Tibial nerve (tissue), 4 donors: ENCODE measurements at regions not wholly inside any gene's neighbourhood (a gene's known extent, or its start where the extent isn't known, plus 50 kb on each side); places are given as distances from the start of the nearest gene placed in this dataset.

Experiments used
- DNase-seq, 2 donors: peaks; one replicate each; pipeline ENCODE4 v3.0.0-alpha.2; 2019; ENCODE audit warnings: low spot score in 2 of 2
- H3K27ac ChIP-seq, 4 donors: fragments of 200-600 bp; sonication (generic) in 3 of 4; one replicate each; pipeline ENCODE4 v1.5.1; 2017 to 2019; ENCODE audit warnings: mild to moderate bottlenecking in 1 of 4
- H3K27me3 ChIP-seq, 2 donors: fragments of 200-600 bp; sonication (generic) in 1 of 2; one replicate each; pipeline versions ENCODE4 v1.5.1 to v1.6.0; 2017 to 2019
- H3K36me3 ChIP-seq, 3 donors: fragments of 200-600 bp; sonication (generic); one replicate each; pipeline ENCODE4 v1.5.1; 2018 to 2019
- H3K4me1 ChIP-seq, 4 donors: fragments of 200-600 bp; sonication (generic) in 3 of 4; one replicate each; pipeline ENCODE4 v1.5.1; 2017 to 2019
- H3K4me3 ChIP-seq, 4 donors: fragments of 200-600 bp; sonication (generic) in 3 of 4; one replicate each; pipeline ENCODE4 v1.5.1; 2017 to 2019; ENCODE audit warnings: mild to moderate bottlenecking in 1 of 4, moderate library complexity in 1 of 4
- H3K9me3 ChIP-seq, 4 donors: fragments of 200-600 bp; sonication (generic) in 3 of 4; one replicate each; pipeline ENCODE4 v1.5.1; 2017 to 2019
- EP300 ChIP-seq, 2 donors: sonication (generic); formaldehyde crosslinking; IDR thresholded peaks; one replicate each; pipeline ENCODE4 v1.6.1; 2017; ENCODE audit warnings: antibody characterized with exemption in 2 of 2, mild to moderate bottlenecking in 1 of 2
- POLR2A ChIP-seq, 2 donors: fragments of 450-650 bp; IDR thresholded peaks; one replicate each; pipeline ENCODE4 v1.6.1; 2017; ENCODE audit warnings: antibody characterized with exemption in 2 of 2, mild to moderate bottlenecking in 2 of 2, moderate library complexity in 2 of 2
- WGBS, 2 donors: methylation state at CpG; one replicate each; pipeline ENCODE4 v1.1.5; 2018; 5-methylcytosine and 5-hydroxymethylcytosine counted together
- TF ChIP-seq, protein P1 (sequence below), 5 experiments: fragments of 200-600 bp in 3 of 5; fragments of 450-650 bp in 2 of 5; sonication (generic) in 3 of 5; IDR thresholded peaks; one replicate each; pipeline ENCODE4 v1.5.1; 2016 to 2019; ENCODE audit warnings: antibody characterized with exemption in 5 of 5, mild to moderate bottlenecking in 3 of 5, moderate library complexity in 2 of 5

DNA sequence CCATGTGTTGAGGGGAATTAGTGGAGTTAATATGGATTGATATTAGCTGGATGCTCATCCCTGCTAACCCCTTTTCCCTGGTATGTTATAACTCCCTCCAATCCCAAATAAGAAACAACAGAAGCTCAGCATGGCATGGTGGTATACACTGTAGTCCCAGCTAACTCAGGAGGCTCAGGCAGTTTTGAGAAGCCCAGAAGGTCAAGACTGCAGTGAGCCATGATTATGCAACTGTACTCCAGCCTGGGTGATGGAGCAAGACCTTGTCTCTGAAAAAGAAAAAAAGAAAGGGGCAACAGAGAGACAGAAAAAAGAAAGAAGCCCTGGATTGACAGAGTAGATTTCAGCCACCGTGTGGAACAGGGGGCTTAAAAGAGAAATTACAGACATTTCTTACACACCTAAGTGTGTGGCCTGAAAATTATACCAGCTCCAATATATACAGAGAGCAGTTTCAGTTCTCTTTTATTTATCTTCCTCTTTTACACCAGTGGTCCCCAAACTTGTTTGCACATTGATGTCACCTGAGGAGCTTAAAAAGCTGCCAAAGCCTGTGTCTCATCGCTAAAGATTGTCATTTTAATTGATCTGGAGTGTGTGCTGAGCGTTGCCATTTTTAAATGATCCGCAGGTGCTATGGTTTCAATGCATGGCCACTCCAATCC is 203.6 kb downstream of the UBE2E3 start:
- no peaks in the 10 kb centered on the region for H3K36me3 ChIP-seq
- no peak overlapping the region for H3K27ac ChIP-seq
- TF ChIP-seq, protein P1, sequence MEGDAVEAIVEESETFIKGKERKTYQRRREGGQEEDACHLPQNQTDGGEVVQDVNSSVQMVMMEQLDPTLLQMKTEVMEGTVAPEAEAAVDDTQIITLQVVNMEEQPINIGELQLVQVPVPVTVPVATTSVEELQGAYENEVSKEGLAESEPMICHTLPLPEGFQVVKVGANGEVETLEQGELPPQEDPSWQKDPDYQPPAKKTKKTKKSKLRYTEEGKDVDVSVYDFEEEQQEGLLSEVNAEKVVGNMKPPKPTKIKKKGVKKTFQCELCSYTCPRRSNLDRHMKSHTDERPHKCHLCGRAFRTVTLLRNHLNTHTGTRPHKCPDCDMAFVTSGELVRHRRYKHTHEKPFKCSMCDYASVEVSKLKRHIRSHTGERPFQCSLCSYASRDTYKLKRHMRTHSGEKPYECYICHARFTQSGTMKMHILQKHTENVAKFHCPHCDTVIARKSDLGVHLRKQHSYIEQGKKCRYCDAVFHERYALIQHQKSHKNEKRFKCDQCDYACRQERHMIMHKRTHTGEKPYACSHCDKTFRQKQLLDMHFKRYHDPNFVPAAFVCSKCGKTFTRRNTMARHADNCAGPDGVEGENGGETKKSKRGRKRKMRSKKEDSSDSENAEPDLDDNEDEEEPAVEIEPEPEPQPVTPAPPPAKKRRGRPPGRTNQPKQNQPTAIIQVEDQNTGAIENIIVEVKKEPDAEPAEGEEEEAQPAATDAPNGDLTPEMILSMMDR (IDR thresholded peaks at IDR 0.05), result no peak
- TF ChIP-seq EP300 (IDR thresholded peaks at IDR 0.05), result no peak
- TF ChIP-seq POLR2A (IDR thresholded peaks at IDR 0.05), result no peak
- DNase-seq, result no peak
- 76 to 78% methylated on average over 4 of the region's 4 CpGs for WGBS, 2 donors
- H3K4me3 ChIP-seq, result no peak overlapping the region
- H3K27me3 ChIP-seq, result no peaks in the 10 kb centered on the region
- no peaks in the 10 kb centered on the region for H3K9me3 ChIP-seq
- H3K4me1 ChIP-seq, result no peaks in the 10 kb centered on the region

DNA sequence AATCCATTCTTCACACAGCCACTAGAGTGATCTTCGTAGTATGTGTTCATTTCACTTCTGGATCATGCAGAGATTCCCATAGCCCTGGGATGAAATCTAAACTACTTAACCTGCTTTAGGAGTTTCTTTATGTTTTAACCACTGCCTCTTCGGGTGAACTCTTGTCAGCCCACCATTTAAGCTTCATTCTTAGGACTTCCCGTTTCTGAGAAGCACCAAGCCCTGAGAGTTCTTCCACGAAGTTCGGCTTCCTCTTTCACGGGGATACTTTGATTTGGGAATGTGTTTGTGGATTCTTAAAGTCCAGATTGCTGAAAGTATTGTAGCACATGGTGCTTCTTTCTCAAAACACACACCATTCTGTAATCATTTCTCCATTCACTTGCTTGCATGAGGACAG is 205.0 kb downstream of the UBE2E3 start:
- no peaks in the 10 kb centered on the region for H3K27me3 ChIP-seq
- no peaks in the 10 kb centered on the region for H3K9me3 ChIP-seq
- 78 to 82% methylated on average over 6 of the region's 6 CpGs for WGBS, 2 donors
- H3K4me1 ChIP-seq, result no peaks in the 10 kb centered on the region
- H3K4me3 ChIP-seq, result no peak overlapping the region
- TF ChIP-seq EP300 (IDR thresholded peaks at IDR 0.05) (no peak), POLR2A (IDR thresholded peaks at IDR 0.05) (no peak)
- TF ChIP-seq, protein P1 (IDR thresholded peaks at IDR 0.05), result no peak
- H3K36me3 ChIP-seq, result no peaks in the 10 kb centered on the region
- DNase-seq, result no peak
- no peak overlapping the region for H3K27ac ChIP-seq

DNA sequence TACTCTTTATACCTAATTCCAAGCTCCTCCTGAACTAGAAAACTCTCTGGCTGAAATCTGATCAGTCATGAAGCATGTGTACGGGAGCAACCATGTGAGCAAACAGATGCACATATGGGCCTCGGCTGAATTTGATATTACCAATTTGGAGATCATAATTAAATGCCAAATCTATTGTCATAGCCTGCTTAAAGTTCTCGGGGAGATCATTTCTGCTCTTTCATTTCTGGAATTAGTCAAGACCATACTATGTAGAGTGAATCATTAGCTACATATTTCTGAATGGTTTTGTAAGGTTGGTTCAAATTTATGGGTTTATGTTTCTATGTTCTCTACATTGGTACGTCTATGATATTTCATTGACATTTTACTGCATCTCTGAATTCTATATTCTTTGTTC is 205.5 kb downstream of the UBE2E3 start:
- TF ChIP-seq, protein P1 (IDR thresholded peaks at IDR 0.05), result no peak
- TF ChIP-seq EP300 (IDR thresholded peaks at IDR 0.05) (no peak), POLR2A (IDR thresholded peaks at IDR 0.05) (no peak)

DNA sequence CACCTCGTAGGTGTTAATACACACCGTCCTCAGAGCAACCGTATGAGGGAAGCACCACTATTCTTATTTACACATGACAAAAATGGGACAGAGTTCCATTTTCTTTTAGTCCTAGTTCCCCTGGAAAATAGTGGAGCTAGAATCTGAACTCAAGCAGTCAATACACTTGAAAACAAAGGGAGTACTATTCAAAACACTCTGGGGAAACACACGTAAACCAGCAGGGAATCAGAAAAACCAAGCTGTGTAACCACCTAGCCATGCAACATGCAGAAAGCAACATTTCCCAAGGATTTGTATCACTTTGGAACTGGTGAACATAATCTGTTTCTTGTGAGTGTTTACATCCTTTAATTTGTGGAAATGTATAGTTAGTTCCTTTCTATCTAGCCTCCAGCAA is 208.2 kb downstream of the UBE2E3 start:
- 70 to 80% methylated on average over 4 of the region's 4 CpGs for WGBS, 2 donors
- Histone ChIP-seq H3K27me3 (no peaks in the 10 kb centered on the region), H3K4me3 (no peak overlapping the region), H3K4me1 (no peaks in the 10 kb centered on the region), H3K36me3 (no peaks in the 10 kb centered on the region), H3K9me3 (no peaks in the 10 kb centered on the region), H3K27ac (no peak overlapping the region)
- TF ChIP-seq POLR2A (IDR thresholded peaks at IDR 0.05) (no peak), EP300 (IDR thresholded peaks at IDR 0.05) (no peak)
- TF ChIP-seq, protein P1 (IDR thresholded peaks at IDR 0.05), result no peak
- DNase-seq, result no peak

More for the DNA sequence above, 205.5 kb downstream of the UBE2E3 start:
- Histone ChIP-seq H3K36me3 (no peaks in the 10 kb centered on the region), H3K27me3 (no peaks in the 10 kb centered on the region), H3K9me3 (no peaks in the 10 kb centered on the region), H3K4me1 (no peaks in the 10 kb centered on the region), H3K4me3 (no peak overlapping the region), H3K27ac (no peak overlapping the region)
- DNase-seq, result no peak
- WGBS, 2 donors, result 86 to 87% methylated on average over 4 of the region's 4 CpGs

DNA sequence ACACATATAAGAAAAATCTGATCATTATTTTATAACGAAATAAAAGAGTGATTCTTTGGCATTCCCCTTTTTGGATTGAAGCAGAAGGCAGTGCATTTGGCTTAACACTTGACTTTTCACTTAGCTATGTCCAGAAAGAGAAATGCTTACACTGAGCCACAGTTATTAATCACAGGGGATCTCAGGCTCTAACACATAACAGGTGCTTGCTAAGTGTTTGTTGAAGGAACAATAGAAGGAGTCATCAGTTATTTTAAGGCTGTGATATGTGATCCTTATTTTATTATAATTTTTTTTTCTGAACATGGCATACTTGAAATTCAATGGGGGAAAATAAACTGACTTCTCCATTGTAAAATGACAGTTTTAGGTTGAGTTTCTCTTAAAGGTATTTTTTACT is 209.5 kb downstream of the UBE2E3 start:
- Histone ChIP-seq H3K27me3 (no peaks in the 10 kb centered on the region), H3K4me1 (no peaks in the 10 kb centered on the region), H3K36me3 (no peaks in the 10 kb centered on the region), H3K27ac (no peak overlapping the region), H3K4me3 (no peak overlapping the region), H3K9me3 (no peaks in the 10 kb centered on the region)
- WGBS, 2 donors, result 56 to 61% methylated on average over 1 of the region's 1 CpG
- TF ChIP-seq POLR2A (IDR thresholded peaks at IDR 0.05) (no peak), EP300 (IDR thresholded peaks at IDR 0.05) (no peak)
- TF ChIP-seq, protein P1 (IDR thresholded peaks at IDR 0.05), result no peak
- DNase-seq, result no peak
